ENCODE measurements at regions not wholly inside any gene's neighbourhood (a gene's known extent, or its start where the extent isn't known, plus 50 kb on each side); places are given as distances from the start of the nearest gene placed in this dataset.

- DNase-seq (no peak), ATAC-seq (no peak)
- TF ChIP-seq CTCF (IDR thresholded peaks at IDR 0.05): no peak
- intact Hi-C loops (cut with DNase I): no loop called here
- Histone ChIP-seq H3K36me3 (no peaks in the 10 kb centered on the region), H3K27me3 (ENCODE audit: low read depth) (no peaks in the 10 kb centered on the region), H3K4me3 (no peak overlapping the region), H3K27ac (no peak overlapping the region), H3K9me3 (peaks cover 4% of the 10 kb centered on the region), H3K4me1 (no peaks in the 10 kb centered on the region)
These were observed 509.8 kb upstream of the TLE4 start for GRCh38 chr9:79061752-79062616.

GRCh38 chr9:79073201-79073600 lies 498.6 kb upstream of the TLE4 start:
- TF ChIP-seq CTCF (IDR thresholded peaks at IDR 0.05): no peak
- Histone ChIP-seq H3K27ac (no peak overlapping the region), H3K27me3 (ENCODE audit: low read depth) (no peaks in the 10 kb centered on the region), H3K9me3 (no peaks in the 10 kb centered on the region), H3K36me3 (no peaks in the 10 kb centered on the region), H3K4me1 (no peaks in the 10 kb centered on the region), H3K4me3 (no peak overlapping the region)
- no peak for ATAC-seq
- intact Hi-C loops (cut with DNase I): no loop called here
- DNase-seq: no peak

GRCh38 chr9:79080536-79080935 lies 491.2 kb upstream of the TLE4 start:
- no peak for TF ChIP-seq CTCF (IDR thresholded peaks at IDR 0.05)
- intact Hi-C loops (cut with DNase I): no loop called here

GRCh38 chr9:79083621-79084020 lies 488.1 kb upstream of the TLE4 start:
- intact Hi-C loops (cut with DNase I): no loop called here
- H3K27ac ChIP-seq: no peak overlapping the region
- H3K4me1 ChIP-seq: no peaks in the 10 kb centered on the region
- H3K36me3 ChIP-seq: no peaks in the 10 kb centered on the region
- no peak for DNase-seq
- TF ChIP-seq CTCF (IDR thresholded peaks at IDR 0.05): no peak
- no peak overlapping the region for H3K4me3 ChIP-seq
- H3K9me3 ChIP-seq: no peaks in the 10 kb centered on the region
- H3K27me3 ChIP-seq (ENCODE audit: low read depth): no peaks in the 10 kb centered on the region
- no peak for ATAC-seq

More at GRCh38 chr9:79080536-79080935, 491.2 kb upstream of the TLE4 start:
- Histone ChIP-seq H3K27me3 (ENCODE audit: low read depth) (no peaks in the 10 kb centered on the region), H3K27ac (no peak overlapping the region), H3K4me1 (no peaks in the 10 kb centered on the region), H3K9me3 (no peaks in the 10 kb centered on the region), H3K36me3 (no peaks in the 10 kb centered on the region), H3K4me3 (no peak overlapping the region)
- no peak for ATAC-seq
- no peak for DNase-seq

GRCh38 chr9:79087133-79087532 lies 484.6 kb upstream of the TLE4 start:
- ATAC-seq: no peak
- Histone ChIP-seq H3K4me3 (no peak overlapping the region), H3K9me3 (no peaks in the 10 kb centered on the region), H3K4me1 (no peaks in the 10 kb centered on the region), H3K27ac (no peak overlapping the region), H3K27me3 (ENCODE audit: low read depth) (no peaks in the 10 kb centered on the region), H3K36me3 (no peaks in the 10 kb centered on the region)
- no peak for TF ChIP-seq CTCF (IDR thresholded peaks at IDR 0.05)
- intact Hi-C loops (cut with DNase I): no loop called here
- no peak for DNase-seq

Data from lower lobe of right lung (tissue), 2 donors.